Endothelial cell of umbilical vein (primary cell): ENCODE measurements at regions not wholly inside any gene's neighbourhood (a gene's known extent, or its start where the extent isn't known, plus 50 kb on each side); places are given as distances from the start of the nearest gene placed in this dataset.

Experiments
- BruUV-seq: library from RNA; stranded (reverse); fragments of 400-500 nt; replicated peaks from 2 replicates; lab custom pipeline; 2021; lab: Mats Ljungman, UMichigan
- CTCF ChIA-PET: fragments of 300-600, 350-600 bp; sonication (Branson Sonifier 250); formaldehyde crosslinking; loops from one replicate; lab custom pipeline; 2021; ENCODE audit warnings: antibody characterized with exemption, inconsistent platforms; lab: Charles Lee
- POLR2A ChIA-PET: fragments of 300-600, 350-600 bp; sonication (Branson Sonifier 250); formaldehyde crosslinking; loops from one replicate; lab custom pipeline; 2021; ENCODE audit warnings: antibody characterized with exemption, inconsistent platforms; lab: Charles Lee
- DNase-seq: peaks from one replicate; pipeline ENCODE4 v3.0.0-alpha.2; 2011; ENCODE audit warnings: low read depth, low spot score
- FAIRE-seq: peaks from 2 replicates; lab custom pipeline; 2011; peaks lifted over from hg19 to GRCh38; lab: Jason Lieb, UNC
- H2AFZ ChIP-seq: 2 replicates; pipeline ENCODE4 v1.6.0; 2012; ENCODE audit warnings: low read depth, low read length, control low read depth, inconsistent platforms
- H3K27ac ChIP-seq: 2 replicates; pipeline ENCODE4 v1.5.1; 2011; ENCODE audit warnings: low read depth, mild to moderate bottlenecking, control low read depth, low read length, moderate library complexity; ENCODE audit not compliant: insufficient read depth
- H3K27me3 ChIP-seq, 2 experiments: 2 replicates each; pipeline versions ENCODE4 v1.6.0 to v1.6.1; 2011; ENCODE audit warnings: low read length in 2 of 2, mixed read lengths in 1 of 2; ENCODE audit not compliant: control insufficient read depth in 2 of 2, insufficient read depth in 2 of 2
- H3K36me3 ChIP-seq, 2 experiments: 2 replicates in 1 of 2; 3 replicates in 1 of 2; pipeline ENCODE4 v1.5.1; 2011; ENCODE audit warnings: low read length in 2 of 2, mild to moderate bottlenecking in 1 of 2, moderate library complexity in 1 of 2; ENCODE audit not compliant: control insufficient read depth in 2 of 2, insufficient read depth in 2 of 2; ENCODE audit errors: extremely low read depth in 1 of 2
- H3K4me1 ChIP-seq: 3 replicates; pipeline ENCODE4 v1.5.1; 2011; ENCODE audit warnings: mild to moderate bottlenecking, low read length; ENCODE audit not compliant: control insufficient read depth, insufficient read depth; ENCODE audit errors: extremely low read depth
- H3K4me2 ChIP-seq: 2 replicates; pipeline ENCODE4 v1.6.1; 2011; ENCODE audit warnings: low read length, control low read depth, mixed read lengths; ENCODE audit not compliant: insufficient read depth
- H3K4me3 ChIP-seq, 3 experiments: fragments of 200-600 bp in 1 of 3; sonication (generic), shearing (Covaris generic) in 1 of 3; replicated peaks in 1 of 3; 2 replicates each; pipeline ENCODE4 v1.5.1; 2011 to 2016; ENCODE audit warnings: control low read depth in 3 of 3, low read length in 3 of 3, mild to moderate bottlenecking in 2 of 3, inconsistent platforms in 1 of 3, low read depth in 1 of 3, moderate library complexity in 1 of 3; ENCODE audit not compliant: insufficient read depth in 1 of 3
- H3K79me2 ChIP-seq: 2 replicates; pipeline ENCODE4 v1.6.0; 2012; ENCODE audit warnings: low read length, inconsistent platforms; ENCODE audit not compliant: control insufficient read depth, insufficient read depth
- H3K9ac ChIP-seq: replicated peaks from 2 replicates; pipeline ENCODE3; 2011; ENCODE audit warnings: low read length, control low read depth; ENCODE audit not compliant: insufficient read depth; ENCODE audit errors: extremely low read depth
- H3K9me1 ChIP-seq: replicated peaks from 3 replicates; pipeline ENCODE4 v1.6.0; 2011; ENCODE audit warnings: mild to moderate bottlenecking, low read length; ENCODE audit not compliant: control insufficient read depth, insufficient read depth; ENCODE audit errors: extremely low read depth
- H3K9me3 ChIP-seq: replicated peaks from 2 replicates; pipeline ENCODE4 v1.5.1; 2012; ENCODE audit warnings: low read length, inconsistent platforms; ENCODE audit not compliant: control insufficient read depth, insufficient read depth
- H4K20me1 ChIP-seq: replicated peaks from 2 replicates; pipeline ENCODE3; 2011; ENCODE audit warnings: mild to moderate bottlenecking, low read length; ENCODE audit not compliant: control insufficient read depth, insufficient read depth; ENCODE audit errors: extremely low read depth
- EZH2 ChIP-seq: IDR thresholded peaks from 2 replicates; pipeline ENCODE4 v1.6.1; 2012; ENCODE audit warnings: borderline replicate concordance, low read depth, mild to moderate bottlenecking, moderate library complexity, low read length, inconsistent platforms; ENCODE audit not compliant: severe bottlenecking
- GATA2 ChIP-seq: IDR thresholded peaks from 2 replicates; pipeline ENCODE4 v1.7.0; 2011; ENCODE audit warnings: low read depth, mild to moderate bottlenecking, moderate library complexity, mixed read lengths, low read length; ENCODE audit not compliant: insufficient read length, insufficient read depth
- JUN ChIP-seq: IDR thresholded peaks from 2 replicates; pipeline ENCODE4 v1.6.1; 2011; ENCODE audit warnings: borderline replicate concordance, low read depth; ENCODE audit not compliant: insufficient read length, insufficient read depth
- POLR2A ChIP-seq: IDR thresholded peaks from 2 replicates; pipeline ENCODE4 v1.6.1; 2012; ENCODE audit warnings: low read depth, mild to moderate bottlenecking, control low read depth, low read length
- POLR2AphosphoS5 ChIP-seq: IDR thresholded peaks from 2 replicates; pipeline ENCODE4 v1.6.1; 2012; ENCODE audit warnings: low read depth, mild to moderate bottlenecking, control low read depth, low read length, moderate library complexity; ENCODE audit not compliant: insufficient read depth
- dilution Hi-C: fragments of 300-500 bp; cut with MboI; formaldehyde crosslinking; loops from one replicate; pipeline ENCODE4 v1.15.0; 2019; ENCODE audit warnings: low sequenced_read_pairs; ENCODE audit not compliant: extremely low pct_ligation_motif_present
- intact Hi-C: fragments of 100-400 bp; cut with micrococcal nuclease; formaldehyde crosslinking; loops from one replicate; pipeline ENCODE4 v1.10.0; 2022
- TF ChIP-seq, protein P1 (sequence below), 2 donors: IDR thresholded peaks; 1 replicate in 1 of 2; 2 replicates in 1 of 2; pipeline ENCODE4 v1.5.1; 2011; ENCODE audit warnings: low read length in 2 of 2, mild to moderate bottlenecking in 2 of 2, moderate library complexity in 2 of 2, control low read depth in 1 of 2, inconsistent platforms in 1 of 2, low read depth in 1 of 2; ENCODE audit not compliant: insufficient read depth in 1 of 2; ENCODE audit errors: extremely low read depth in 1 of 2

DNA sequence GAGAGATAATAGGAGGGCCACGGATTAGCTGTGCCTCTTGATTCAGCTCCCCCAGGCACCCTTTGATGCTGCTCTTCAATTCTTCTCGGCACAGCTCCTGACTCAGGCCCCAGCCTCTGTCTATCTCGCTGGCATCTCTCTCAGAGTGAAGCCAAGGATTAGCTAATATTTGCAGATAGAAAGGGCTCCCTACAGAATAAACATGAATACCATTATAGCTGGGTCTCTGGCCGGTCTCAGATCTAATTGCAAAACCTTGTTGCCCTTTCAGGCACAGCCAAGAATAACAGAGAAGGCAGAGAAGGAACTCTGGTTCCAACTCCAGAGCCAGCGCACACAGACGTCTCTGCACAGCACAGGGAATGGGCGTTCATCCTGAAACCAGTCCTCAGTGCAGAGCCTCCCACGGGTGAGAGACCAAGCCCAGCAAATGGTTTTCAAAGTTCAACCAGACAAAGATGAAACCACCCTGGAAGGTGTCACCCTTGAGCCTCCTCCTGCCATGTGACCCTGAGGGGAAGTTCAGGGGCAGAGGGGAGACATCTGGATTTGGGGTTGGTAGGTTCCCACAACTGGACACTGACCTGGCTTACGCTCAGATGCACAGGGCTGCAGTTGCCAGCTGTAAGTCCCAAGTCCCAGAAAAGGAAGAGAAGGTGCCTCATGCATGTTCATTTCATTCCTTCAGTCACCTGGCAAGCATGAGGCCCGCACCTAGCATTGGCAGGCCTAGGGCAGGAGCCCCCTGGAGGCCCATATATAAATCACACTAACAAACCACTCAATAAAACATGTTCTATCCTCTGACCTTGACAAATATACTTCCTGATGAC lies 394.0 kb downstream of the NPHP4 start:
- Histone ChIP-seq H3K9me3 (peaks cover 8% of the 10 kb centered on the region), H3K27ac (no peak overlapping the region), H3K9me1 (no peaks in the 10 kb centered on the region), H2AFZ (no peak overlapping the region), H4K20me1 (no peaks in the 10 kb centered on the region), H3K4me3 (no peak overlapping the region), H3K36me3 (no peaks in the 10 kb centered on the region), H3K4me1 (no peaks in the 10 kb centered on the region), H3K9ac (no peak overlapping the region), H3K27me3 (no peaks in the 10 kb centered on the region), H3K4me2 (no peak overlapping the region), H3K79me2 (no peaks in the 10 kb centered on the region)
- TF ChIP-seq, protein P1, sequence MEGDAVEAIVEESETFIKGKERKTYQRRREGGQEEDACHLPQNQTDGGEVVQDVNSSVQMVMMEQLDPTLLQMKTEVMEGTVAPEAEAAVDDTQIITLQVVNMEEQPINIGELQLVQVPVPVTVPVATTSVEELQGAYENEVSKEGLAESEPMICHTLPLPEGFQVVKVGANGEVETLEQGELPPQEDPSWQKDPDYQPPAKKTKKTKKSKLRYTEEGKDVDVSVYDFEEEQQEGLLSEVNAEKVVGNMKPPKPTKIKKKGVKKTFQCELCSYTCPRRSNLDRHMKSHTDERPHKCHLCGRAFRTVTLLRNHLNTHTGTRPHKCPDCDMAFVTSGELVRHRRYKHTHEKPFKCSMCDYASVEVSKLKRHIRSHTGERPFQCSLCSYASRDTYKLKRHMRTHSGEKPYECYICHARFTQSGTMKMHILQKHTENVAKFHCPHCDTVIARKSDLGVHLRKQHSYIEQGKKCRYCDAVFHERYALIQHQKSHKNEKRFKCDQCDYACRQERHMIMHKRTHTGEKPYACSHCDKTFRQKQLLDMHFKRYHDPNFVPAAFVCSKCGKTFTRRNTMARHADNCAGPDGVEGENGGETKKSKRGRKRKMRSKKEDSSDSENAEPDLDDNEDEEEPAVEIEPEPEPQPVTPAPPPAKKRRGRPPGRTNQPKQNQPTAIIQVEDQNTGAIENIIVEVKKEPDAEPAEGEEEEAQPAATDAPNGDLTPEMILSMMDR (IDR thresholded peaks at IDR 0.05; ENCODE audit: extremely low read depth in 1 of 2, insufficient read depth in 1 of 2, low read depth in 1 of 2, low read length in 2 of 2), result no peak
- TF ChIP-seq POLR2A (no peak), EZH2 (no peak), POLR2AphosphoS5 (no peak), JUN (no peak), GATA2 (no peak)
- intact Hi-C loops (no loop called here), dilution Hi-C loops (no loop called here)
- POLR2A ChIA-PET, result no interaction called here
- no peak for FAIRE-seq
- CTCF ChIA-PET, result no interaction called here
- DNase-seq, result no peak
- no TSS peak for BruUV-seq
